Epithelial cell of esophagus (primary cell): ENCODE measurements at regions not wholly inside any gene's neighbourhood (a gene's known extent, or its start where the extent isn't known, plus 50 kb on each side); places are given as distances from the start of the nearest gene placed in this dataset.

Source experiments
- DNase-seq: peaks from one replicate; pipeline ENCODE4 v3.0.0; 2010; ENCODE audit warnings: low read depth
- H3K4me3 ChIP-seq: 2 replicates; pipeline ENCODE4 v1.5.1; 2011; ENCODE audit warnings: mild to moderate bottlenecking, low read length, control low read depth
- CTCF ChIP-seq: IDR thresholded peaks from 2 replicates; pipeline ENCODE4 v1.5.1; 2011; ENCODE audit warnings: low read depth, mild to moderate bottlenecking, low read length, control low read depth, inconsistent platforms; ENCODE audit not compliant: insufficient read depth; ENCODE audit errors: missing control alignments

- no peak overlapping the region for H3K4me3 ChIP-seq
- TF ChIP-seq CTCF: no peak
- no peak for DNase-seq
These were observed 59.2 kb upstream of the CHST9 start for GRCh38 chr18:27244259-27244658.

GRCh38 chr18:27242392-27243047 is 57.4 kb upstream of the CHST9 start:
- H3K4me3 ChIP-seq: no peak overlapping the region
- TF ChIP-seq CTCF: no peak
- no peak for DNase-seq

GRCh38 chr18:27240383-27240782 is 55.3 kb upstream of the CHST9 start:
- no peak for TF ChIP-seq CTCF

GRCh38 chr18:27239669-27240068 is 54.6 kb upstream of the CHST9 start:
- no peak overlapping the region for H3K4me3 ChIP-seq
- DNase-seq: no peak
- no peak for TF ChIP-seq CTCF

More at GRCh38 chr18:27240383-27240782, 55.3 kb upstream of the CHST9 start:
- DNase-seq: no peak
- H3K4me3 ChIP-seq: no peak overlapping the region

GRCh38 chr18:27235218-27235870 is 50.2 kb upstream of the CHST9 start:
- H3K4me3 ChIP-seq: no peak overlapping the region
- DNase-seq: no peak
- no peak for TF ChIP-seq CTCF
